ENCODE measurements at regions not wholly inside any gene's neighbourhood (a gene's known extent, or its start where the extent isn't known, plus 50 kb on each side); places are given as distances from the start of the nearest gene placed in this dataset.
"Not testable (repeated sequence)": the region's sequence is repeated elsewhere in the genome, so short reads cannot be mapped to it uniquely, and the experiment has no call there.

- no peak for DNase-seq (ENCODE audit: low spot score)
- TF ChIP-seq, protein P1, sequence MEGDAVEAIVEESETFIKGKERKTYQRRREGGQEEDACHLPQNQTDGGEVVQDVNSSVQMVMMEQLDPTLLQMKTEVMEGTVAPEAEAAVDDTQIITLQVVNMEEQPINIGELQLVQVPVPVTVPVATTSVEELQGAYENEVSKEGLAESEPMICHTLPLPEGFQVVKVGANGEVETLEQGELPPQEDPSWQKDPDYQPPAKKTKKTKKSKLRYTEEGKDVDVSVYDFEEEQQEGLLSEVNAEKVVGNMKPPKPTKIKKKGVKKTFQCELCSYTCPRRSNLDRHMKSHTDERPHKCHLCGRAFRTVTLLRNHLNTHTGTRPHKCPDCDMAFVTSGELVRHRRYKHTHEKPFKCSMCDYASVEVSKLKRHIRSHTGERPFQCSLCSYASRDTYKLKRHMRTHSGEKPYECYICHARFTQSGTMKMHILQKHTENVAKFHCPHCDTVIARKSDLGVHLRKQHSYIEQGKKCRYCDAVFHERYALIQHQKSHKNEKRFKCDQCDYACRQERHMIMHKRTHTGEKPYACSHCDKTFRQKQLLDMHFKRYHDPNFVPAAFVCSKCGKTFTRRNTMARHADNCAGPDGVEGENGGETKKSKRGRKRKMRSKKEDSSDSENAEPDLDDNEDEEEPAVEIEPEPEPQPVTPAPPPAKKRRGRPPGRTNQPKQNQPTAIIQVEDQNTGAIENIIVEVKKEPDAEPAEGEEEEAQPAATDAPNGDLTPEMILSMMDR (IDR thresholded peaks at IDR 0.05; ENCODE audit: extremely low read depth, insufficient read depth, missing control alignments), result no peak
- in situ Hi-C loops (cut with MboI; ENCODE audit: low pct_unique_long_range_greater_than_20kb, low sequenced_read_pairs, unreplicated experiment), result no loop called here
Measured at GRCh38 chr4:85039526-85039925, 73.0 kb upstream of the WDFY3 start.

DNA sequence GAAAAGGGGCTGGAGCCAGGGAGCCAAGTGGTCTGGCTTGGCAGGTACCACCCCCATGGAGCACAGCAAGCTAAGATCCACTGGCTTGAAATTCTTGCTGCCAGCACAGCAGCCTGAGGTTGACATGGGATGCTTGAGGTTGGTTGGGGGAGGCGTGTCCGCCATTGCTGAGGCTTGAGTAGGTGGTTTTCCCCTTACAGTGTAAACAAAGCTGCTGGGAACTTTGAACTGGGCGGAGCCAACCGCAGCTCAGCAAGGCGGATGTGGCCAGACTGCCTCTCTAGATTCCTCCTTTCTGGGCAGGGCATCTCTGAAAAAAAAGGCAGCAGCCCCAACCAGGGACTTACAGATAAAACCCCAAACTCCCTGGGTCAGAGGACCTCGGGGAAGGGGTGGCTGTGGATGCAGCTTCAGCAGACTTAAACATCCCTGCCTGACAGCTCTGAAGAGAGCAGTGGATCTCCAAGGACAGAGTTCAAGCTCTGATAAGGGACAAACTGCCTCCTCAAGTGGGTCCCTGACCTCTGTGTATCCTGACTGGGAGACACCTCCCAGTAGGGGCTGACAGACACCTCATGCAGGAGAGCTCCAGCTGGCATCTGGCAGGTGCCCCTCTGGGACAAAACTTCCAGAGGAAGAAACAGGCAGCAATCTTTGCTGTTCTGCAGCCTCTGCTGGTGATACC is 77.5 kb upstream of the WDFY3 start:
- in situ Hi-C loops (cut with MboI; ENCODE audit: low pct_unique_long_range_greater_than_20kb, low sequenced_read_pairs, unreplicated experiment); DNase-seq (ENCODE audit: low spot score): not testable (repeated sequence)

DNA sequence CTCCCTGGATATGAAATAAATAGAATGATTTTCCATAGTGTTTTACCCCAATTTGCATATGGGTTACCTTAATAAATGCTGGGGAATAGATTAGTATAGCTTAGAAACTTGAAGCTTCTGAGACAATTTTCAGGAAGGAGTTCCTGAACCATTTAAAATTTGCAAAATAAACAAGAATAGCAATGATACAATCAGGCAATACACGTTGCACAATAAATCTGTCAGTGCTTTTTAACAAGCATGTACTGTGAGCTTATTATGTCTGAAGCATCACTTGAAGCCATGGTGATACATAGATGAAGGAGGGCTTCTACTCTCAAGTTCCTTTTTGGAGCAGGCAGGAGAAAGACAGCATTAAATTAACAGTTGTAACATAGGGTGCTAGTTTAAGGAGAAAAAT is 84.2 kb upstream of the WDFY3 start:
- TF ChIP-seq, protein P1 (IDR thresholded peaks at IDR 0.05; ENCODE audit: extremely low read depth, insufficient read depth, missing control alignments), result no peak
- in situ Hi-C loops (cut with MboI; ENCODE audit: low pct_unique_long_range_greater_than_20kb, low sequenced_read_pairs, unreplicated experiment), result no loop called here
- no peak for DNase-seq (ENCODE audit: low spot score)

GRCh38 chr4:85051526-85051925 is 85.0 kb upstream of the WDFY3 start:
- in situ Hi-C loops (cut with MboI; ENCODE audit: low pct_unique_long_range_greater_than_20kb, low sequenced_read_pairs, unreplicated experiment), result no loop called here
- TF ChIP-seq, protein P1 (IDR thresholded peaks at IDR 0.05; ENCODE audit: extremely low read depth, insufficient read depth, missing control alignments), result no peak
- no peak for DNase-seq (ENCODE audit: low spot score)

GRCh38 chr4:85054925-85055324 is 88.4 kb upstream of the WDFY3 start:
- DNase-seq (ENCODE audit: low spot score); in situ Hi-C loops (cut with MboI; ENCODE audit: low pct_unique_long_range_greater_than_20kb, low sequenced_read_pairs, unreplicated experiment): not testable (repeated sequence)

GRCh38 chr4:85058551-85058950 is 92.1 kb upstream of the WDFY3 start:
- in situ Hi-C loops (cut with MboI; ENCODE audit: low pct_unique_long_range_greater_than_20kb, low sequenced_read_pairs, unreplicated experiment), result no loop called here
- no peak for DNase-seq (ENCODE audit: low spot score)
- TF ChIP-seq, protein P1 (IDR thresholded peaks at IDR 0.05; ENCODE audit: extremely low read depth, insufficient read depth, missing control alignments), result no peak

DNA sequence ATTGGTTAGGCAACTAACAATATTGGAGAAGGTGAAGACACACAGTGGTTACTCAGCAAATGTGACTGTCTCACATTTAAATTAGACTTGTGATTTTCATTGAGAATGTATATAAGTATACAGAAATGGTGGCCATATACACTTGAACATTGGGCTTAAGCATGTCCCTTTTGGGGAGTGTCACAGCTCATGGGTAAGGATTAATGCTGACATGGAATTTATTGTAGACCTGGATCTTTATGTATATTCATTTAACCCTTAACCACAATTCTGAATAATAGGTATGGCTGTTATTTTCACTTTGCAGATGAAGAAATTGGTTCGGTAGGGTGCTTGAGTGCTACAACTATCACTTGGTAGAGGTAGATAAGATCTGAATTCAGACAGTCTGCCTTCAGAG is 95.5 kb upstream of the WDFY3 start:
- in situ Hi-C loops (cut with MboI; ENCODE audit: low pct_unique_long_range_greater_than_20kb, low sequenced_read_pairs, unreplicated experiment), result no loop called here
- TF ChIP-seq, protein P1 (IDR thresholded peaks at IDR 0.05; ENCODE audit: extremely low read depth, insufficient read depth, missing control alignments), result no peak

DNA sequence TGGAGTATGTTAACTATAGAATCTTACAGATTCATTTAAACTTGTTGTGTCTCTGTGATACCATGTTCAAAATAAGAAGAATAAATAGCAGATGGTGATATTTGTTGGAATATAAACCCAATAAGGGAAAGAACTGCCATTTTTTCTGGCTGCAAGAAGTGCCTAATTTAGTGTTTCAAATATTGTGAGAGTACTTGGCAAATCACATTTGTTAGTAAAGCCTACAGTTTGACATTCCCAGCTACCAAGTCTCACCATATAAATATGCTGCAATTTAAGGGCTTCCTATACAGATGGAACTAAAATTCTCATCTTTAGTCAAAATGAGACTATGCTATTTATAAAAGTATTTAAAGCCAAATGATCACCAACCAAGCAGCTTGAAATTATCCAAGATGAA is 96.0 kb upstream of the WDFY3 start:
- TF ChIP-seq, protein P1 (IDR thresholded peaks at IDR 0.05; ENCODE audit: extremely low read depth, insufficient read depth, missing control alignments), result no peak
- in situ Hi-C loops (cut with MboI; ENCODE audit: low pct_unique_long_range_greater_than_20kb, low sequenced_read_pairs, unreplicated experiment), result no loop called here
- DNase-seq (ENCODE audit: low spot score), result no peak

More for the DNA sequence above, 95.5 kb upstream of the WDFY3 start:
- no peak for DNase-seq (ENCODE audit: low spot score)

Measured in GM13977 (cell line).